DND-41 (cell line): ENCODE measurements at regions not wholly inside any gene's neighbourhood (a gene's known extent, or its start where the extent isn't known, plus 50 kb on each side); places are given as distances from the start of the nearest gene placed in this dataset.

Experiments used
- EZH2 ChIP-seq: IDR thresholded peaks from 3 replicates; pipeline ENCODE4 v1.6.1; 2012; ENCODE audit warnings: borderline replicate concordance, low read depth, mild to moderate bottlenecking, moderate library complexity, low read length, inconsistent platforms; ENCODE audit not compliant: severe bottlenecking
- TF ChIP-seq, protein P1 (sequence below): IDR thresholded peaks from 2 replicates; pipeline ENCODE4 v1.5.1; 2012; ENCODE audit warnings: borderline replicate concordance, low read length, moderate library complexity, mild to moderate bottlenecking; ENCODE audit not compliant: poor library complexity, severe bottlenecking; ENCODE audit errors: extremely low read depth

DNA sequence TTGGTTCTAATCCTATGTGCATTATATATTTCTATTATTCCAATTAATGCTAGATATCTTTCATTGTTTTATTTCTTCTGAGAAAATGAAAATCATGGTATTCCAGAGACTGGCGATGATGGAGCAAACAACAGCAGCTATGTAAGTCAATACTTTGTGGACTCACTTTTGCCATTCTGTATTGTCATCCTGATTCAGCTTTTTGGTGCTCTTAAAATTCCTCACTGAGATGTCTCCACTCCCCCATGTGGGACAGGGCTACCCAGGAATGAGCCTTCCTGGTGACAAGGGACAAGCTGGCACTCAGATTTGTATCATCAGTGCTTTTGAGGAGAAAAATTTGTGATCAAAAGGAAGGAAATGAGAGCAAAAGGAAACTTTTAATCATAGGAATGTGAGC, 56.7 kb upstream of the XCR1 start:
- TF ChIP-seq, protein P1, sequence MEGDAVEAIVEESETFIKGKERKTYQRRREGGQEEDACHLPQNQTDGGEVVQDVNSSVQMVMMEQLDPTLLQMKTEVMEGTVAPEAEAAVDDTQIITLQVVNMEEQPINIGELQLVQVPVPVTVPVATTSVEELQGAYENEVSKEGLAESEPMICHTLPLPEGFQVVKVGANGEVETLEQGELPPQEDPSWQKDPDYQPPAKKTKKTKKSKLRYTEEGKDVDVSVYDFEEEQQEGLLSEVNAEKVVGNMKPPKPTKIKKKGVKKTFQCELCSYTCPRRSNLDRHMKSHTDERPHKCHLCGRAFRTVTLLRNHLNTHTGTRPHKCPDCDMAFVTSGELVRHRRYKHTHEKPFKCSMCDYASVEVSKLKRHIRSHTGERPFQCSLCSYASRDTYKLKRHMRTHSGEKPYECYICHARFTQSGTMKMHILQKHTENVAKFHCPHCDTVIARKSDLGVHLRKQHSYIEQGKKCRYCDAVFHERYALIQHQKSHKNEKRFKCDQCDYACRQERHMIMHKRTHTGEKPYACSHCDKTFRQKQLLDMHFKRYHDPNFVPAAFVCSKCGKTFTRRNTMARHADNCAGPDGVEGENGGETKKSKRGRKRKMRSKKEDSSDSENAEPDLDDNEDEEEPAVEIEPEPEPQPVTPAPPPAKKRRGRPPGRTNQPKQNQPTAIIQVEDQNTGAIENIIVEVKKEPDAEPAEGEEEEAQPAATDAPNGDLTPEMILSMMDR, result no peak
- TF ChIP-seq EZH2, result no peak
